OCI-LY1 (cell line): ENCODE measurements at regions not wholly inside any gene's neighbourhood (a gene's known extent, or its start where the extent isn't known, plus 50 kb on each side); places are given as distances from the start of the nearest gene placed in this dataset.

ENCODE experiments used
- H2AFZ ChIP-seq: fragments of 200-600 bp; sonication (generic), shearing (Covaris generic); 2 replicates; pipeline ENCODE4 v1.6.0; 2014; ENCODE audit warnings: antibody characterized with exemption, mild to moderate bottlenecking, low read length
- H3F3A ChIP-seq: fragments of 200-600 bp; sonication (generic), shearing (Covaris generic); 2 replicates; pipeline ENCODE4 v1.6.0; 2014; ENCODE audit warnings: mild to moderate bottlenecking, antibody characterized with exemption, low read length, moderate library complexity; ENCODE audit not compliant: insufficient read depth
- H3K27ac ChIP-seq: fragments of 200-600 bp; sonication (generic); 2 replicates; pipeline ENCODE4 v1.5.1; 2014; ENCODE audit warnings: low read length, mixed run types, mild to moderate bottlenecking, low read depth; ENCODE audit not compliant: poor library complexity, severe bottlenecking
- H3K27me3 ChIP-seq: fragments of 200-600 bp; sonication (generic); 2 replicates; pipeline ENCODE4 v1.6.0; 2014; ENCODE audit warnings: antibody characterized with exemption, mild to moderate bottlenecking, low read length, moderate library complexity; ENCODE audit not compliant: insufficient read depth
- H3K36me3 ChIP-seq: fragments of 200-600 bp; sonication (generic); 2 replicates; pipeline ENCODE4 v1.6.1; 2014; ENCODE audit warnings: mild to moderate bottlenecking, antibody characterized with exemption, low read length, moderate library complexity, mixed read lengths; ENCODE audit not compliant: insufficient read depth
- H3K4me1 ChIP-seq: fragments of 200-600 bp; sonication (generic); 2 replicates; pipeline ENCODE4 v1.5.1; 2014; ENCODE audit warnings: mild to moderate bottlenecking, low read length, moderate library complexity; ENCODE audit not compliant: insufficient read depth, severe bottlenecking
- H3K4me2 ChIP-seq: fragments of 200-600 bp; sonication (generic), shearing (Covaris generic); 2 replicates; pipeline ENCODE4 v1.6.1; 2014; ENCODE audit warnings: low read length
- H3K4me3 ChIP-seq: fragments of 200-600 bp; sonication (generic); 2 replicates; pipeline ENCODE4 v1.5.1; 2014; ENCODE audit warnings: low read length, low read depth, mild to moderate bottlenecking, mixed read lengths; ENCODE audit not compliant: poor library complexity, severe bottlenecking
- H3K79me2 ChIP-seq: fragments of 200-600 bp; shearing (Covaris generic); 2 replicates; pipeline ENCODE4 v1.6.1; 2016; ENCODE audit warnings: mixed run types, low read length, mixed read lengths; ENCODE audit not compliant: insufficient read depth
- H3K9ac ChIP-seq: fragments of 200-600 bp; sonication (generic), shearing (Covaris generic); 2 replicates; pipeline ENCODE4 v1.6.1; 2014; ENCODE audit warnings: mild to moderate bottlenecking, low read length, mixed read lengths
- H3K9me2 ChIP-seq: fragments of 200-600 bp; sonication (generic), shearing (Covaris generic); 2 replicates; pipeline ENCODE4 v1.6.1; 2014; ENCODE audit warnings: low read depth, mild to moderate bottlenecking, low read length, mixed read lengths
- H3K9me3 ChIP-seq: fragments of 200-600 bp; shearing (Covaris generic); 2 replicates; pipeline ENCODE4 v1.6.1; 2014; ENCODE audit warnings: low read length, mixed read lengths
- H4K20me1 ChIP-seq: fragments of 200-600 bp; sonication (generic), shearing (Covaris generic); 2 replicates; pipeline ENCODE4 v1.6.0; 2016; ENCODE audit warnings: mild to moderate bottlenecking, low read length; ENCODE audit not compliant: insufficient read depth
- EZH2 ChIP-seq: fragments of 200-600 bp; sonication (generic), shearing (Covaris generic); IDR thresholded peaks from 2 replicates; pipeline ENCODE4 v1.8.0; 2017; ENCODE audit warnings: borderline replicate concordance, mixed run types, mild to moderate bottlenecking, antibody characterized with exemption, low read length, moderate library complexity, mixed read lengths
- TF ChIP-seq, protein P1 (sequence below): fragments of 200-600 bp; sonication (generic), shearing (Covaris generic); IDR thresholded peaks from 2 replicates; pipeline ENCODE4 v1.5.1; 2017; ENCODE audit warnings: mild to moderate bottlenecking, antibody characterized with exemption, low read length, moderate library complexity, mixed read lengths

DNA sequence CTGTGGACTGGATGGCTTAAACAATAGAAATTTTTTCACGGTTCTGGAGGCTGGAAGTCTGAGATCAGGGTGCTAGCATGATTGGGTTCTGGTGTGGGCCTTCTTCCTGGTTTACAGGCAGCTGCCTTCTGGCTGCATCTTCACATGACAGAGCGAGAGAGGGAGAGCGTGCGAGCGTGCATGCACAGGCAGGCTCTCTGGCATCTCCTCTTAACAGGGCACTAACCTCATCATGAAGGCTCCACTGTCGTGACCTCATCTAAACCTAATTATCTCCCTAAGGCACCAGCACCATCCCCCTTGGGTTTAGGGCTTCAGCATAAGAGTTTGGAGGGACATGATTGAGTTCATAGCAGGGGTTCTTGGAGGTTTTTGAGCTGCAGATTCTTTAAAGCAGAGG, 292.0 kb upstream of the C2CD4B start:
- TF ChIP-seq EZH2 = no peak
- TF ChIP-seq, protein P1, sequence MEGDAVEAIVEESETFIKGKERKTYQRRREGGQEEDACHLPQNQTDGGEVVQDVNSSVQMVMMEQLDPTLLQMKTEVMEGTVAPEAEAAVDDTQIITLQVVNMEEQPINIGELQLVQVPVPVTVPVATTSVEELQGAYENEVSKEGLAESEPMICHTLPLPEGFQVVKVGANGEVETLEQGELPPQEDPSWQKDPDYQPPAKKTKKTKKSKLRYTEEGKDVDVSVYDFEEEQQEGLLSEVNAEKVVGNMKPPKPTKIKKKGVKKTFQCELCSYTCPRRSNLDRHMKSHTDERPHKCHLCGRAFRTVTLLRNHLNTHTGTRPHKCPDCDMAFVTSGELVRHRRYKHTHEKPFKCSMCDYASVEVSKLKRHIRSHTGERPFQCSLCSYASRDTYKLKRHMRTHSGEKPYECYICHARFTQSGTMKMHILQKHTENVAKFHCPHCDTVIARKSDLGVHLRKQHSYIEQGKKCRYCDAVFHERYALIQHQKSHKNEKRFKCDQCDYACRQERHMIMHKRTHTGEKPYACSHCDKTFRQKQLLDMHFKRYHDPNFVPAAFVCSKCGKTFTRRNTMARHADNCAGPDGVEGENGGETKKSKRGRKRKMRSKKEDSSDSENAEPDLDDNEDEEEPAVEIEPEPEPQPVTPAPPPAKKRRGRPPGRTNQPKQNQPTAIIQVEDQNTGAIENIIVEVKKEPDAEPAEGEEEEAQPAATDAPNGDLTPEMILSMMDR = no peak
- Histone ChIP-seq H4K20me1 (no peaks in the 10 kb centered on the region), H3K27ac (no peak overlapping the region), H3F3A (no peaks in the 10 kb centered on the region), H3K36me3 (no peaks in the 10 kb centered on the region), H3K4me1 (no peaks in the 10 kb centered on the region), H3K9ac (no peak overlapping the region), H3K4me2 (no peak overlapping the region), H3K79me2 (no peaks in the 10 kb centered on the region), H2AFZ (no peak overlapping the region), H3K4me3 (no peak overlapping the region), H3K27me3 (no peaks in the 10 kb centered on the region), H3K9me3 (no peaks in the 10 kb centered on the region), H3K9me2 (no peaks in the 10 kb centered on the region)

DNA sequence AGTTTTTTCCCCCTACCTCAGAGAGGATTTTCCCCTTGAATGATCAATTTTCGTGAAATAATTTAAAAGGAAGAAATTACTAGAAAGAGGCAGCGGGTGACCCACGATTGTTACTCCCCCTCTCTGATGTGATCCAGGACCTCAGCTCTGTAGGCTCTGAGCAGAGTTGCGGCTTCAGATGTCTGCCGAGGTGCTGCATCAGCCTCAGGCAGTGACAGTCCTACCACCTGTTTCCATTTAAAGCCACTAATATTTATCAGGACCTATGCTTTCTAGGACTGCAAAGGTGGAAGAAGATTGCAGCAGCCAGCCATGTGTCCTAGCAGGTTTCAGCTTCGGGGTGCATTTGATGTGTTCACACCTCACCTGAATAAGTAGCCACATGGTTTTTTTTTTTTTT, 294.8 kb upstream of the C2CD4B start:
- no peaks in the 10 kb centered on the region for H3K9me2 ChIP-seq
- H3K4me1 ChIP-seq = no peaks in the 10 kb centered on the region
- no peaks in the 10 kb centered on the region for H4K20me1 ChIP-seq
- H2AFZ ChIP-seq = no peak overlapping the region
- no peak overlapping the region for H3K4me3 ChIP-seq
- no peaks in the 10 kb centered on the region for H3K27me3 ChIP-seq
- no peak overlapping the region for H3K27ac ChIP-seq
- H3K79me2 ChIP-seq = no peaks in the 10 kb centered on the region
- no peaks in the 10 kb centered on the region for H3K9me3 ChIP-seq
- no peaks in the 10 kb centered on the region for H3F3A ChIP-seq
- H3K4me2 ChIP-seq = no peak overlapping the region
- H3K9ac ChIP-seq = no peak overlapping the region
- TF ChIP-seq, protein P1 = no peak
- no peak for TF ChIP-seq EZH2
- H3K36me3 ChIP-seq = no peaks in the 10 kb centered on the region

DNA sequence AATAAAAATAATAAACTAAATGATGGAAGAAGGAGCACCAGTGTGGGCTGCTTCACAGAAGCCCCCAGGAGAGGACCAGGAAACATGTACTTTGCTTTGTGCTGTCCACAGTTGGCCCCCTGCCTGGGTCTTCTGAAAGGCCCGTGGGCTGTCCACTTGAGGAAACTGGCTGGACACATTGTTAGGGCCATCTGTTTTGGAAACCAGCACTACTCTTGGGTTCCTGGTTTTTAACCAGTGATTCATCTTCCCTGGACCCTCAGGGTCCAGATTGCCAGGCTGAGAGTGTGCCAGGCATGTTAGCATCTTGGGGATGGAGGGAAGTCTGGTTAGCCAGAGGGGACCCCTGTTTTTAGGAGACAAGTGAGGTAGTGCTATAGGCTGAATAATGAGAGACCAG, 297.2 kb upstream of the C2CD4B start:
- Histone ChIP-seq H4K20me1 (no peaks in the 10 kb centered on the region), H3K79me2 (no peaks in the 10 kb centered on the region), H3F3A (no peaks in the 10 kb centered on the region), H2AFZ (no peak overlapping the region), H3K9me2 (no peaks in the 10 kb centered on the region), H3K4me1 (no peaks in the 10 kb centered on the region), H3K27me3 (no peaks in the 10 kb centered on the region), H3K27ac (no peak overlapping the region), H3K9ac (no peak overlapping the region), H3K4me2 (no peak overlapping the region), H3K9me3 (no peaks in the 10 kb centered on the region), H3K36me3 (no peaks in the 10 kb centered on the region), H3K4me3 (no peak overlapping the region)
- TF ChIP-seq, protein P1 = no peak
- no peak for TF ChIP-seq EZH2
